ENCODE measurements at regions not wholly inside any gene's neighbourhood (a gene's known extent, or its start where the extent isn't known, plus 50 kb on each side); places are given as distances from the start of the nearest gene placed in this dataset.

DNA sequence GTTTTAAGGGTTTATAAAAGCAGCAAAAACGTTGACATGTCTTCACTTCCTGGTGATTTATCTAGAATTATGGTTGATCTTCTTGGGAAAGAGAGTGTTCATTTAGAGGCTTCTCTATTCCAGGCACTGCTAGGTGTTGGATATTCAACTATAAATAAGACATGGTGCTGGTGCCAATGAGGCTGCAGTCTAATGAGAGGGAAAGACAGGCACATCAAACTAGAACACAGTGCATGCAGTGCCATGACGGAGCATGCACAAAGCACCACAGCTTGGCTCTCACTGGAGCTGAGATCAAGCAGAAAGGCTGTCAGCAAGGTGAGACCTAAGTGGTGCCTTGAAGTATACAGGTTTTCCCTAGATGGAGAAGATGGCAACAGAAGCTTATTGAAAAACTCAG, 126.5 kb downstream of the RMI1 start:
- Histone ChIP-seq H3K36me3 (ENCODE audit: control insufficient read depth, insufficient read depth, low read length) (no peaks in the 10 kb centered on the region), H2BK15ac (ENCODE audit: low read depth, low read length) (no peak overlapping the region), H3K27me3 (ENCODE audit: control insufficient read depth, insufficient read depth, low read length) (peaks cover 18% of the 10 kb centered on the region), H4K5ac (ENCODE audit: low read depth, low read length) (no peak overlapping the region), H3K18ac (ENCODE audit: low read depth, low read length) (no peak overlapping the region), H2BK5ac (ENCODE audit: low read depth, low read length, poor library complexity, severe bottlenecking) (no peak overlapping the region), H3K4ac (ENCODE audit: low read depth, low read length) (no peak overlapping the region), H3K9me3 (ENCODE audit: control insufficient read depth, insufficient read depth, low read length) (no peaks in the 10 kb centered on the region), H4K91ac (ENCODE audit: insufficient read depth, low read depth, low read length) (no peak overlapping the region), H3K9ac (ENCODE audit: low read depth, low read length) (no peak overlapping the region), H4K8ac (ENCODE audit: low read depth in 2 of 2, low read length in 2 of 2) (no peak overlapping the region), H3K9me1 (ENCODE audit: insufficient read depth, low read length) (no peaks in the 10 kb centered on the region), H3K27ac (ENCODE audit: insufficient read depth, low read length) (no peak overlapping the region), H3K4me2 (ENCODE audit: low read depth, low read length) (no peak overlapping the region), H3K79me1 (ENCODE audit: low read depth in 1 of 2, low read length in 2 of 2) (no peaks in the 10 kb centered on the region), H2BK120ac (ENCODE audit: low read depth, low read length) (no peak overlapping the region), H3K4me3 (ENCODE audit: insufficient read depth, low read depth, low read length) (no peak overlapping the region), H4K20me1 (ENCODE audit: insufficient read depth, low read length) (no peaks in the 10 kb centered on the region), H3K14ac (replicated peaks; ENCODE audit: low read depth, low read length) (no peak overlapping the region), H2AFZ (replicated peaks; ENCODE audit: low read length, poor library complexity) (no peak overlapping the region), H3K23ac (ENCODE audit: low read depth, low read length) (no peak overlapping the region), H3K56ac (ENCODE audit: extremely low read depth, insufficient read depth, low read length) (no peak overlapping the region), H2BK20ac (ENCODE audit: low read depth, low read length) (no peak overlapping the region), H3K4me1 (ENCODE audit: control insufficient read depth, insufficient read depth, low read length) (no peaks in the 10 kb centered on the region), H2AK5ac (ENCODE audit: low read depth, low read length) (no peak overlapping the region), H2AK9ac (replicated peaks; ENCODE audit: low read depth, low read length, poor library complexity) (no peak overlapping the region)
- ATAC-seq (ENCODE audit: low read depth) (no peak), DNase-seq (no peak)
- in situ Hi-C loops (cut with MboI; ENCODE audit: low sequenced_read_pairs) (no loop called here), dilution Hi-C loops (cut with HindIII; ENCODE audit: low sequenced_read_pairs, unreplicated experiment) (no loop called here), intact Hi-C loops (cut with micrococcal nuclease) (loop anchor here (10.0 kb wide), 1 partner anchor 48 kb away; no protein-coding TSS in a partner anchor)
- CTCF ChIA-PET = no interaction called here
- 0% methylated on average over 1 of the region's 2 CpGs; no CpG with 5 or more reads in 1 of the 2 experiments for WGBS, 2 experiments (ENCODE audit: extremely low coverage in 2 of 2, insufficient read length in 1 of 2)
- BruUV-seq (replicated peaks) = no TSS peak
- TF ChIP-seq SMC3 (IDR thresholded peaks at IDR 0.05; ENCODE audit: low read depth, low read length) (no peak), FOS (IDR thresholded peaks at IDR 0.05; ENCODE audit: low read depth, low read length) (no peak), NFE2L2 (IDR thresholded peaks at IDR 0.05; ENCODE audit: low read depth, low read length) (no peak), MAFK (IDR thresholded peaks at IDR 0.05; ENCODE audit: low read depth, low read length) (no peak), RCOR1 (IDR thresholded peaks at IDR 0.05; ENCODE audit: insufficient replicate concordance, low read length) (no peak)
- POLR2A ChIA-PET (ENCODE audit: unreplicated experiment) = no interaction called here
